Ecto neural progenitor cell (in vitro differentiated cells): ENCODE measurements at regions not wholly inside any gene's neighbourhood (a gene's known extent, or its start where the extent isn't known, plus 50 kb on each side); places are given as distances from the start of the nearest gene placed in this dataset.
A peak's percentile ranks its signal among the peaks of the same experiment; 100 is the strongest.
"Not testable (repeated sequence)": the region's sequence is repeated elsewhere in the genome, so short reads cannot be mapped to it uniquely, and the experiment has no call there.

Source experiments
- DNase-seq: peaks from one replicate; pipeline ENCODE4 v3.0.0-alpha.2; 2018; ENCODE audit warnings: low spot score

DNA sequence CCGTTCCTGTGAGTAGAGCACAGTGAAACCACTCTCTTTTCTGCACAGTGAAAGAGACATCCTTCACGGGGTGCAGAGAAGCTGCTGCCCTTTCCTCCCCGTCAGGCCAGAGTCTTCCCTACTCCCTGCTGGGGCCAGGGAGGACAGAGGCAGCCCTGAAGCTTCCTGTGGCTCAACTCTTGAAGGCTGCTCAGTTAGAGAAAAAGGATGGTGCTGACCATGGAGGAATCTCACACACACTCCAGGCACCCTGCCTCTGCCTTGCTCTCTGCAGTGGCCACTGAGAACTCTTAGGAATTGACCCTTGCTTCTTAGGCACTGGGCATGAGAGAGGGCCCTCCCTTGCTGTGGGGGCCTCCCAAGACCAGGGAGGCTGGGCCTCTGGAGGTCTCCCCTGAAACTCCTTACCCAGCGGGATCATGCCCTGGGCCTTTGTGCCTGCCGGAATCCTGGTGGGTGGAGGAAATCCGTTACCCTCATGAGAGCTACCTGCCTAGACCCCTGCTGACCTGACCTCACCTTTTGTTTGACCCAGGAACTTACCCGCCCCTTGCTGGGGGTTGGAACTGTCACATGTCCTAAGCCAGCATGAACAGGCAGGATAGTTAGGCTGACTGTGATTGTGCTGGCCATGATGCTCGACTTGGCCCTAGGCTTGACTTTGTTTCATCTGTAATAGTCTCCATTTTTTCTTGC lies 65.0 kb upstream of the CD93 start:
- peak; percentile 32 for DNase-seq

GRCh38 chr20:23150304-23151007 lies 64.3 kb upstream of the CD93 start:
- peak; percentile 32 for DNase-seq

GRCh38 chr20:23149623-23150279 lies 63.6 kb upstream of the CD93 start:
- DNase-seq: no peak

- peak; percentile 26 for DNase-seq
These were observed 62.8 kb upstream of the CD93 start for GRCh38 chr20:23148731-23149570.

DNA sequence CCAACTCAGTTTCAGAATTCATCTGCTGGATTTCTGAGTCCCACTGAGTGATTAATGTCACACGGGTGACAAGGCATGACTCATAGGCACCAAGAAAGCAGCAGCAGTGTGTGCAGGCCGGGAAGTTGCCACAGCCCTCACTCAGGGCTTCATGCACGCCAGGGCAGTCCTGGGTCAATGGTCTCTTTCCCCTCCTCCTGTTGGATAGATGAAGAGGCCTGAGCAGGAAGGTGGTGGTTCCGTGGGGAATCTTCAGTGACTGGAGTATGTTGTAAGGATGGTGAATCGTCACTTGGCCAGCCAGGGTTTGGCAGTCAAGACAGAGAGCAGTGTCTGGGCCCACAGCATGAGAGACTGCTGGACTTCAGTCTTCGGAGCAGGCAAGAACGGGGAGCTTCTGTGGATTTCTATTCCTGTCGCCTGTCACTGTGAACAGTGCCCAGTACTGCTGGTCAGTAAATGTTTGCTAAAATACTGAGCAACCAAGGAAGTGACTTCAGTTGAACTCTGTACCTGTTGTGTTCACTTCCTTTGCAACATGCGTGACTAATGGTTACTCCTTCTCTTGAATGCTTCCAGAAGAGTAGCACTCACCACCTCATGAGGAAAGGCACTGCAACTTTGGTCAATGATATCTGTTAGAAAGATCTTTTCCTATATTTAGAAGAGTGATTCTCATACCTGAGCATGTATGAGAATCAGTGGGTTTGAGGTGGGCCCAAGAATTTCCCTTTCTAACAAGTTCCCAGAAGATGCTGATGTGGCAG lies 62.0 kb upstream of the CD93 start:
- peak; percentile 21 for DNase-seq

DNA sequence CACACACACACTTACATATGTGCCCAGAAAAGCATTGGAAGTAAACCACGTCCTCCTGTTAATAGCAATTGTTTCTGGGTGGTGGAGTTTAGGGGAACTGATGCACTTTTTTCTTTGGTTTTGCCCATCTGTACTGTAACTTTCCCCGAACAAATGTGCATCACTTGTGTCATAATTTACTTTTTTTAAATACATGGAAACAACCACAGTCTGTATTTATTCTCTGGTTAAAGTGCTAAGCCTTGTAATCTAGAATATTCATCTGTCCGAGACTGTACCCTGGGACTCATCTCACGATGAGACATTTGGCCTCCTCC lies 61.5 kb upstream of the CD93 start:
- DNase-seq: no peak

DNA sequence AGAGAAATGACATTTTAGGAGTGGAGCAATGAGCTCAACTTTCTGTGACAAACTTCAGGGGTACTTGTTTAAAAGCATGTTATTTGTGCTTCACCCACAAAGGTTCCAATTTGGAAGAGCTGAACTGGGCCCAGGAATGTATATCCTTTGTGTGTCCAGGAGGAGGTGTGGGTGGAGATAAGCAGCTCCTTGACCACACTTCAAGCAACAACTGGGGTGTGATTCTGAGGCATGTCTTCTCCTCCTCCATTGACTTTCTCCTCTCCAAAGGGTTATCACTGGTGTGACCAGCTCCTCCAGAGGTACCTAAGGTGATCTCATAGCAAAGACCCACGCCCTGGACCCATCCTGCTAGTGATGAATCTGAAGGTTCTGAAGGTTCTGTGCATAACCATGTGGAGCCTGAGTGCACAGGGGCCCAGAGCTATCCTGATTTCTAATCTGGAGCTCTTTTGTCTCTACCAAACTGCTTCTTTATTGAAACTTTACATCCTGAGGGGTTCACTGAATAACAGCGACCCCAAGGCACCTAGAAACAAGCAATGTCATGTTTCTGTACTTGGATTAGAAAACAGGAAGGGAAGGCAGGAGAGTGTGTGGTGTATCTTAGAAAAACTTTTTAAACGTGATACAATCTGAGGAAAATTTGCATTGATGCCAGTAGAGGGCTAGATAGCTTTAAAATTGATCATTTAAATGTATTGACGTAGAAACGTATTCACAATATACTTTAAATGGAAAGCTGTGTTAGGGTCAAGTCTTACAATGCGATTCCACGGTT lies 60.9 kb upstream of the CD93 start:
- DNase-seq: no peak

GRCh38 chr20:23146181-23146580 lies 60.1 kb upstream of the CD93 start:
- no peak for DNase-seq

DNA sequence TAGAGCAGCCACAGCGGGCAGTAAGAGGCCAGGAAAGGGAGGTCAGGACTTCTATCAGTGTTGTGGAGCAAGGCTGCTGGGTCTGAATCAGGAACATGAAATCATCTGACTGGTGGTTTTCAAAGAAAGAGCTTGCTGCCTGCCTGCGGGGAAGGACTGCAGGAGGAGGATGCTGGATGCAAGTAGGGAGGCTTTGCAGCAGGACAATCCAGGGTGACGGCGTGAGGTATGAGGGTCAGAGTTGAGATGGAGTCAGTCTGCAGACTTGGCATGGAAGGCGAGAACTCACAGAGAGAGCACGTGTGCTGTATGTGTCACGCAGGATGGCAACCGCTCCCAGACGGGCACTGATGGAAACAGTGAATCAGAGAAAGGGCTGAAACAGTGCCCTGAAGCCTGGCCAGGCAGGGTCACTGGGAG lies 59.2 kb upstream of the CD93 start:
- no peak for DNase-seq

- no peak for DNase-seq
These were observed 58.7 kb upstream of the CD93 start for GRCh38 chr20:23144856-23145255.

- DNase-seq: no peak
These were observed 58.0 kb upstream of the CD93 start for GRCh38 chr20:23143986-23144690.

DNA sequence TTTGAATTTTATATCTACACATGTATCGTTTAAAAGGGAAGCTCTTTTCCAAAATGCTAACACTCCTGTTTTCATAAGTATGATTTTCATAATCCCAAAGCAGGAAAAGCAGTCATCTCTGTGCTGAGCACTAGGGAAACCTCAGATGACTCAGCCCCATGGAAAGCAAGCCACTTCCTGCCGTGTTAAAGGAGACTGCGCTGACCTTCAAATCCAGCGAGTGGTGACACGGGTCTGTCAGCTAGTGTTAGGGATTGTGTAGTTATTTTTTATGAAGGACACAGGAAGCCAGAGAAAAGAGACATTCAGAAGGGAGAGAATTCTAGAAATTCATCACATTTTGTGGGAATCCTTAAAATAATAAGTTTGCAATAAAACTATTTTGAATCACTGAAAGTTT lies 57.0 kb upstream of the CD93 start:
- DNase-seq: no peak

DNA sequence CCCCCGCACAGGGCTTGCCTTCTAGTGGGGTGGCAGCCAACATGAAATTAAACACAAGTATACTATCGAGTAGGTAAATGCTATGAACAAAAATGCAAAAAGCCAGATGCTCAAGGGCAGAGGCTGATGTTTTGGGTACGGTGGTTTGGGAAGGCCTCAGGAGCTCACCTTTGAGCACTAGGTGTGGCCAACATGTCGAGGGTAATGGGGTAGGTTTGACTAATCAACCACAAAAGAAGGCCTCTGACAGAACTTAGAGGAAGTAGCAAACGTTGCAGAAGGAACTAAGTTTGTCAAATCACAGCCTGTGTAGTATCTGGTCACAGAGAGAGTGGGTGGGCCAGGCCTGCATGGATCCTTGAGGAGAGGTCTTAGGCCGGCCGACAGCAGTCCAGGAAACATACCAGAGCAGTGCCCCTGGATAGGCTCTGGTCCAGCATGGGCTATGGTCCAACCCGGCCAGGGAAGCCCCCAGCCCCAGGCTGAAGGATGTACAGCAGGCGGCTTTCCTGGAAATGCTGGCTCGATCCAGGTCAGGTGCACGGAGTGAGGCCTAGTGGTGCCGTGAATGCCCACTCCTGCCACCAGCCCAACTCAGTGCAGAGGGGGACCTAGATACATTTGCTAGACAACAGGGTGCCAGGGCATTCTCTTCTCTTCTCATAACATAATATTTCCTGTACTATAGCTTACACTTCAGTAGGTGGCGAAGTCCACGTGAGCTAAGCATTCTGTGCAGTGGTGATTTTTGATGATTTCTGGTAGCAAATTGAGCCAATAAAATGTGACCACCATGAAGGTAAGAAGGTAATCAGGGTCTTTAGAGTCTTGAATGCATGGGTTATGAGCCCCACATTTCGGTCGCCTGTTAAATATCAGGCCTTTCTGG lies 56.3 kb upstream of the CD93 start:
- no peak for DNase-seq

GRCh38 chr20:23141450-23142161 lies 55.5 kb upstream of the CD93 start:
- no peak for DNase-seq

DNA sequence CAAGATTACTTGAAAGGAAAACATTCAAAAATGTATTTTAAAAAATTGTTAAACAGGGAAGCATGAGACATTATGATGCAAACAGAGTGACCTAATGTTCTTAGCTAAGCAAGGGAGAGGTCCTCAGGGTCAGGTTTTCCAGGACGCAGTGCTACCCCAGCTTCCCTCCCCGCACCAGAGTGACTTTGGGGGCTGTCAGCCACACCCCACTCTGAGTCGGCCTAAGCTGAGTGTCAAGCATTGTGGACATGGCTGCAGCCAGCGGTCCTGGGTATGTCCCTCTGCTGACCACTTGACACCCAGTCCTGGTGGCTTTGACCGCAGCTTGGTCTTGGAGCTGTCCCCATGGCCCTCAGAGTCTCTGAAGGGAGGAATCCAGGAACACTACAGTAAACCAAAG lies 54.9 kb upstream of the CD93 start:
- DNase-seq: no peak

GRCh38 chr20:23139984-23140383 lies 53.9 kb upstream of the CD93 start:
- not testable (repeated sequence) for DNase-seq

GRCh38 chr20:23139524-23139923 lies 53.4 kb upstream of the CD93 start:
- DNase-seq: no peak

- no peak for DNase-seq
These were observed 52.6 kb upstream of the CD93 start for GRCh38 chr20:23138682-23139081.

- no peak for DNase-seq
These were observed 52.1 kb upstream of the CD93 start for GRCh38 chr20:23138226-23138625.
